ENCODE measurements at regions not wholly inside any gene's neighbourhood (a gene's known extent, or its start where the extent isn't known, plus 50 kb on each side); places are given as distances from the start of the nearest gene placed in this dataset.

GRCh38 chr3:137242836-137243400 is 285.1 kb downstream of the IL20RB start:
- no peak for TF ChIP-seq CTCF (IDR thresholded peaks at IDR 0.05; ENCODE audit: low read length)
- no peak for TF ChIP-seq EZH2 (IDR thresholded peaks at IDR 0.05; ENCODE audit: borderline replicate concordance, low read length)

All from OCI-LY1 (cell line).